H1 (cell line): ENCODE measurements at regions not wholly inside any gene's neighbourhood (a gene's known extent, or its start where the extent isn't known, plus 50 kb on each side); places are given as distances from the start of the nearest gene placed in this dataset.

Experiments used
- CTCF ChIA-PET: fragments of 300-600 bp; sonication (Branson Sonifier 250); formaldehyde crosslinking; loops from one replicate; lab custom pipeline; 2021; ENCODE audit not compliant: partially characterized antibody; lab: Charles Lee
- POLR2A ChIA-PET: fragments of 300-600 bp; sonication (Branson Sonifier 250); formaldehyde crosslinking; loops from one replicate; lab custom pipeline; 2021; ENCODE audit warnings: inconsistent platforms; ENCODE audit not compliant: partially characterized antibody; lab: Charles Lee
- DNase-seq, 2 experiments: peaks; one replicate each; pipeline versions ENCODE4 v3.0.0 to v3.0.0-alpha.2; 2010 to 2022; ENCODE audit warnings: low spot score in 2 of 2, low read depth in 1 of 2, mixed read lengths in 1 of 2
- FAIRE-seq: peaks from 2 replicates; lab custom pipeline; 2011; peaks lifted over from hg19 to GRCh38; lab: Jason Lieb, UNC
- H2AFZ ChIP-seq: 2 replicates; pipeline ENCODE4 v1.8.1; 2012; ENCODE audit warnings: low read length, inconsistent platforms
- H2AK5ac ChIP-seq: 2 replicates; pipeline ENCODE4 v1.6.1; 2013; ENCODE audit warnings: low read depth, low read length
- H2BK120ac ChIP-seq: replicated peaks from 2 replicates; pipeline ENCODE3; 2013; ENCODE audit warnings: low read depth, low read length, inconsistent platforms
- H2BK12ac ChIP-seq: 2 replicates; pipeline ENCODE4 v1.6.1; 2013; ENCODE audit warnings: low read depth, low read length
- H2BK15ac ChIP-seq: 2 replicates; pipeline ENCODE4 v1.6.1; 2013; ENCODE audit warnings: low read length
- H2BK20ac ChIP-seq: 2 replicates; pipeline ENCODE4 v1.6.1; 2013; ENCODE audit warnings: low read length
- H2BK5ac ChIP-seq: 2 replicates; pipeline ENCODE4 v1.6.1; 2013; ENCODE audit warnings: low read depth, low read length
- H3K14ac ChIP-seq: 2 replicates; pipeline ENCODE4 v1.6.1; 2013; ENCODE audit warnings: inconsistent platforms; ENCODE audit not compliant: insufficient read length
- H3K18ac ChIP-seq: 2 replicates; pipeline ENCODE4 v1.6.1; 2013; ENCODE audit warnings: low read length; ENCODE audit errors: extremely low read depth
- H3K23ac ChIP-seq: 2 replicates; pipeline ENCODE4 v1.6.1; 2013; ENCODE audit warnings: inconsistent platforms; ENCODE audit not compliant: insufficient read length
- H3K23me2 ChIP-seq: 2 replicates; pipeline ENCODE4 v1.6.1; 2013; ENCODE audit warnings: low read depth, low read length
- H3K27ac ChIP-seq: 2 replicates; pipeline ENCODE4 v1.6.1; 2011; ENCODE audit warnings: low read depth, low read length, inconsistent platforms
- H3K27me3 ChIP-seq, 4 experiments: replicated peaks in 1 of 4; 1 replicate in 1 of 4; 2 replicates in 3 of 4; pipeline versions ENCODE4 v1.6.1 to v1.8.1; 2011 to 2013; ENCODE audit warnings: low read length in 3 of 4, mild to moderate bottlenecking in 3 of 4, inconsistent platforms in 2 of 4, mixed read lengths in 2 of 4, moderate library complexity in 1 of 4; ENCODE audit not compliant: control insufficient read depth in 3 of 4, insufficient read depth in 3 of 4; ENCODE audit errors: extremely low read depth in 1 of 4
- H3K36me3 ChIP-seq, 4 experiments: 2 replicates each; pipeline versions ENCODE4 v1.6.1 to v1.8.1; 2011 to 2013; ENCODE audit warnings: mild to moderate bottlenecking in 4 of 4, low read length in 3 of 4, moderate library complexity in 2 of 4, control low read depth in 1 of 4, inconsistent platforms in 1 of 4; ENCODE audit not compliant: insufficient read depth in 4 of 4, control insufficient read depth in 2 of 4
- H3K4ac ChIP-seq: replicated peaks from 2 replicates; pipeline ENCODE3; 2013; ENCODE audit warnings: low read length, low read depth, mixed read lengths, inconsistent platforms; ENCODE audit not compliant: insufficient read length
- H3K4me1 ChIP-seq, 4 experiments: replicated peaks in 1 of 4; 1 replicate in 1 of 4; 2 replicates in 3 of 4; pipeline versions ENCODE4 v1.6.1 to v1.8.1; 2011 to 2013; ENCODE audit warnings: low read length in 3 of 4, inconsistent platforms in 2 of 4, mixed read lengths in 1 of 4; ENCODE audit not compliant: insufficient read depth in 4 of 4, control insufficient read depth in 3 of 4
- H3K4me2 ChIP-seq, 2 experiments: 2 replicates each; pipeline versions ENCODE4 v1.6.1 to v1.8.1; 2011 to 2013; ENCODE audit warnings: low read depth in 2 of 2, low read length in 2 of 2, control low read depth in 1 of 2, inconsistent platforms in 1 of 2, mild to moderate bottlenecking in 1 of 2; ENCODE audit not compliant: insufficient read depth in 1 of 2
- H3K4me3 ChIP-seq, 4 experiments: fragments of 200-600, 300-600 bp in 1 of 4; sonication (generic), shearing (Covaris generic), sonication (Bioruptor Twin) in 1 of 4; 2 replicates each; pipeline versions ENCODE4 v1.5.1 to v1.8.1; 2011 to 2016; ENCODE audit warnings: low read length in 4 of 4, low read depth in 3 of 4, control low read depth in 2 of 4, inconsistent platforms in 2 of 4, mild to moderate bottlenecking in 2 of 4, mixed read lengths in 1 of 4, moderate library complexity in 1 of 4; ENCODE audit not compliant: insufficient read depth in 2 of 4; ENCODE audit errors: extremely low read depth in 1 of 4
- H3K56ac ChIP-seq: replicated peaks from 2 replicates; pipeline ENCODE3; 2013; ENCODE audit warnings: low read depth, mild to moderate bottlenecking, mixed read lengths, low read length, inconsistent platforms; ENCODE audit not compliant: insufficient read length
- H3K79me1 ChIP-seq: 2 replicates; pipeline ENCODE4 v1.6.1; 2013; ENCODE audit warnings: low read depth, low read length, control low read depth
- H3K79me2 ChIP-seq, 2 experiments: 2 replicates each; pipeline versions ENCODE4 v1.6.1 to v1.8.1; 2012 to 2013; ENCODE audit warnings: low read length in 2 of 2, mild to moderate bottlenecking in 2 of 2, inconsistent platforms in 1 of 2; ENCODE audit not compliant: insufficient read depth in 2 of 2, control insufficient read depth in 1 of 2
- H3K9ac ChIP-seq, 4 experiments: replicated peaks in 1 of 4; 1 replicate in 1 of 4; 2 replicates in 3 of 4; pipeline versions ENCODE4 v1.6.1 to v1.8.1; 2011 to 2013; ENCODE audit warnings: low read depth in 3 of 4, low read length in 3 of 4, control low read depth in 2 of 4, mild to moderate bottlenecking in 2 of 4, moderate library complexity in 2 of 4, inconsistent platforms in 1 of 4; ENCODE audit errors: extremely low read depth in 1 of 4
- H3K9me3 ChIP-seq, 2 experiments: 2 replicates each; pipeline versions ENCODE4 v1.6.1 to v1.8.1; 2012 to 2013; ENCODE audit warnings: mild to moderate bottlenecking in 2 of 2, moderate library complexity in 2 of 2, control low read depth in 1 of 2, inconsistent platforms in 1 of 2, low read depth in 1 of 2, low read length in 1 of 2, mixed read lengths in 1 of 2; ENCODE audit not compliant: insufficient read depth in 2 of 2
- H4K20me1 ChIP-seq, 2 experiments: replicated peaks in 1 of 2; 2 replicates each; pipeline versions ENCODE3 to v1.8.1; 2011 to 2013; ENCODE audit warnings: inconsistent platforms in 2 of 2, low read length in 2 of 2, mild to moderate bottlenecking in 1 of 2; ENCODE audit not compliant: insufficient read depth in 2 of 2, control insufficient read depth in 1 of 2
- H4K5ac ChIP-seq: 2 replicates; pipeline ENCODE4 v1.6.1; 2013; ENCODE audit warnings: low read length, low read depth, mixed read lengths, inconsistent platforms; ENCODE audit not compliant: insufficient read length
- H4K8ac ChIP-seq: 2 replicates; pipeline ENCODE4 v1.8.0; 2013; ENCODE audit warnings: mild to moderate bottlenecking, moderate library complexity, low read length, inconsistent platforms; ENCODE audit not compliant: insufficient read depth; ENCODE audit errors: extremely low read depth
- H4K91ac ChIP-seq: replicated peaks from 2 replicates; pipeline ENCODE3; 2013; ENCODE audit warnings: low read length, mixed read lengths, inconsistent platforms; ENCODE audit not compliant: insufficient read length
- EP300 ChIP-seq, 2 experiments: IDR thresholded peaks; 1 replicate in 1 of 2; 2 replicates in 1 of 2; pipeline ENCODE4 v1.6.1; 2011 to 2012; ENCODE audit warnings: low read depth in 2 of 2, low read length in 2 of 2, mild to moderate bottlenecking in 2 of 2, borderline replicate concordance in 1 of 2, inconsistent platforms in 1 of 2, moderate library complexity in 1 of 2
- MAFK ChIP-seq: IDR thresholded peaks from 2 replicates; pipeline ENCODE4 v1.6.1; 2012; ENCODE audit warnings: low read depth, mild to moderate bottlenecking, improper control_type of control experiment, low read length
- NRF1 ChIP-seq: IDR thresholded peaks from 2 replicates; pipeline ENCODE4 v1.6.1; 2011; ENCODE audit warnings: mild to moderate bottlenecking, low read depth, low read length, improper control_type of control experiment
- WGBS, 2 experiments: shearing (Covaris generic) in 1 of 2; methylation state at CpG; one replicate each; pipeline versions ENCODE4 v1.1.6 to v1.1.7; 2013 to 2015; ENCODE audit warnings: low lambda C conversion rate in 2 of 2, mixed read lengths in 2 of 2, inconsistent platforms in 1 of 2, low coverage in 1 of 2, missing lambda C conversion rate in 1 of 2; ENCODE audit not compliant: insufficient replicate concordance in 2 of 2, insufficient coverage in 1 of 2, insufficient read length in 1 of 2; ENCODE audit errors: extremely low coverage in 1 of 2, missing lambda C conversion rate in 1 of 2; 5-methylcytosine and 5-hydroxymethylcytosine counted together

- Histone ChIP-seq H3K27me3 (no peaks in the 10 kb centered on the region), H2BK12ac (no peak overlapping the region), H3K4me3 (no peak overlapping the region), H2BK20ac (no peak overlapping the region), H2BK15ac (no peak overlapping the region), H3K18ac (no peak overlapping the region), H2AK5ac (no peak overlapping the region), H3K79me2 (no peaks in the 10 kb centered on the region), H3K27ac (no peak overlapping the region), H4K8ac (no peak overlapping the region), H3K9ac (no peak overlapping the region), H3K9me3 (no peaks in the 10 kb centered on the region), H4K5ac (no peak overlapping the region), H4K20me1 (no peaks in the 10 kb centered on the region), H3K4ac (no peak overlapping the region), H2BK120ac (no peak overlapping the region), H2BK5ac (no peak overlapping the region), H3K56ac (no peak overlapping the region), H3K4me2 (no peak overlapping the region), H3K23ac (no peak overlapping the region), H2AFZ (no peak overlapping the region), H4K91ac (no peak overlapping the region), H3K4me1 (no peaks in the 10 kb centered on the region), H3K79me1 (no peaks in the 10 kb centered on the region), H3K36me3 (no peaks in the 10 kb centered on the region), H3K23me2 (no peaks in the 10 kb centered on the region), H3K14ac (no peak overlapping the region)
- TF ChIP-seq MAFK (peak; percentile 15; the same call in 1 of the 2 replicates), NRF1 (no peak), EP300 (IDR thresholded peaks at IDR 0.05; ENCODE audit: borderline replicate concordance in 1 of 2, low read depth in 2 of 2, low read length in 2 of 2) (no peak)
- FAIRE-seq = no peak
- ChIA-PET CTCF (no interaction called here), POLR2A (no interaction called here)
- 100% methylated on average over 2 of the region's 2 CpGs; no CpG with 5 or more reads in 1 of the 2 experiments for WGBS, 2 experiments
- DNase-seq = no peak
Measured at GRCh38 chrX:33592396-33592795, 381.0 kb upstream of the DMD start.
